Pancreas (tissue), 10 donors: ENCODE measurements at regions not wholly inside any gene's neighbourhood (a gene's known extent, or its start where the extent isn't known, plus 50 kb on each side); places are given as distances from the start of the nearest gene placed in this dataset.

Experiments used
- ATAC-seq, 4 donors: fragments of 200-7000 bp; cut with Tn5 transposase; one replicate each; pipeline versions ENCODE4 v1.8.0 to v1.9.1; 2020; ENCODE audit warnings: mild to moderate bottlenecking in 4 of 4, moderate library complexity in 4 of 4
- DNase-seq, 6 donors: peaks; one replicate each; pipeline ENCODE4 v3.0.0-alpha.2; 2020
- FAIRE-seq: peaks from 2 replicates; lab custom pipeline; 2012; peaks lifted over from hg19 to GRCh38; lab: Jason Lieb, UNC
- H3K27ac ChIP-seq, 4 donors: fragments of 200-600 bp; sonication (generic); 1 replicate in 3 of 4; 2 replicates in 1 of 4; pipeline versions ENCODE4 v1.5.0 to v1.8.0; 2020
- H3K27me3 ChIP-seq, 4 donors: fragments of 200-600 bp; one replicate each; pipeline ENCODE4 v1.8.0; 2021
- H3K36me3 ChIP-seq, 3 donors: fragments of 200-600 bp; sonication (generic) in 1 of 3; one replicate each; pipeline versions ENCODE4 v1.5.0 to v1.8.0; 2020 to 2021
- H3K4me1 ChIP-seq, 3 donors: fragments of 200-600 bp; one replicate each; pipeline ENCODE4 v1.8.0; 2021
- H3K4me3 ChIP-seq, 4 donors: fragments of 200-600 bp; sonication (generic) in 2 of 4; one replicate each; pipeline versions ENCODE4 v1.5.0 to v1.8.0; 2020 to 2021
- H3K9me3 ChIP-seq, 4 donors: fragments of 200-600 bp; one replicate each; pipeline ENCODE4 v1.8.0; 2021
- CTCF ChIP-seq, 4 donors: fragments of 200-600 bp; sonication (generic) in 3 of 4; IDR thresholded peaks; one replicate each; pipeline versions ENCODE4 v1.5.0 to v1.8.0; 2021; ENCODE audit warnings: antibody characterized with exemption in 4 of 4
- WGBS, 2 donors: extraction: QIAGEN DNeasy Blood & Tissue Kit; methylation state at CpG; one replicate each; pipeline ENCODE4 v1.1.7; 2013; 5-methylcytosine and 5-hydroxymethylcytosine counted together
- intact Hi-C, 3 donors: fragments of 100-400 bp; cut with DNase I; formaldehyde crosslinking; loops; one replicate each; pipeline versions ENCODE4 v1.11.1 to v1.14.2; 2022
- donor health status: healthy with polysubstance abuse.
- donor health status: DM: no; HTN: no; CAD: no; lungs with moderate emphysema.
- donor health status: DM: no; HTN: no; CAD: no.
- donor health status: control.
- donor health status: control.
- donor health status: Bipolar disorder and iron deficiency.
- donor health status: DM: yes; HTN: yes; CAD: no.
- donor health status: DM: no; HTN: no; CAD: no.
- donor health status: DM: no; HTN: no; CAD: no.
- donor health status: DM: yes; HTN: yes; CAD: no.

- Histone ChIP-seq H3K4me3 (no peak overlapping the region), H3K4me1 (no peaks in the 10 kb centered on the region), H3K27me3 (no peaks in the 10 kb centered on the region), H3K36me3 (no peaks in the 10 kb centered on the region), H3K27ac (no peak overlapping the region), H3K9me3 (no peaks in the 10 kb centered on the region)
- intact Hi-C loops: no loop called here
- no peak for TF ChIP-seq CTCF (IDR thresholded peaks at IDR 0.05)
- no peak for FAIRE-seq
- no peak for DNase-seq
- no peak for ATAC-seq
These were observed 910.5 kb upstream of the CHORDC1 start for GRCh38 chr11:91133361-91133760.

DNA sequence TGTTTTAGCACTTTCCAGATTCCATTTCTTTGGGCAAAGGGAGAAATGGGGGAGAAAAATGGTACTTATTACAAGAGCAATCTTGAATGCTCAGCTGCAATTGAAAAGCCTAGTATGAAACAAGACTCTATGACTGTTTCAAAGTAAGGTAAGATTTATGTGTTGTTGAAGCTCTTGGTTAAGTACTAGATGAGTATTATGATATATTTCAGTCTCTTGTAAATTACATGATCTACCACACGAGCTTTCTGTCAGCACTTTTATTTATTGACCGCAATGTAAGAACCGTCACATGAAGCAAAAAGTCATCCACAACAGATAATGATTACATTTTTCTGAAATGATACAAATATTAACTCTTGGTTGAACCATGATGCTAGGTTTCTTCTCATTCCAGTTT lies 906.7 kb upstream of the CHORDC1 start:
- intact Hi-C loops: no loop called here
- ATAC-seq (no peak), DNase-seq (no peak), FAIRE-seq (no peak)
- 57 to 61% methylated on average over 3 of the region's 3 CpGs for WGBS, 2 donors
- Histone ChIP-seq H3K4me3 (no peak overlapping the region), H3K36me3 (no peaks in the 10 kb centered on the region), H3K27me3 (no peaks in the 10 kb centered on the region), H3K27ac (no peak overlapping the region), H3K9me3 (no peaks in the 10 kb centered on the region), H3K4me1 (no peaks in the 10 kb centered on the region)
- TF ChIP-seq CTCF (IDR thresholded peaks at IDR 0.05): no peak

- H3K27me3 ChIP-seq: no peaks in the 10 kb centered on the region
- no peaks in the 10 kb centered on the region for H3K9me3 ChIP-seq
- no peak overlapping the region for H3K4me3 ChIP-seq
- no peak for ATAC-seq
- WGBS, 2 donors: 72 to 88% methylated on average over 1 of the region's 1 CpG
- no peak for DNase-seq
- H3K27ac ChIP-seq: no peak overlapping the region
- no peak for TF ChIP-seq CTCF (IDR thresholded peaks at IDR 0.05)
- H3K4me1 ChIP-seq: no peaks in the 10 kb centered on the region
- no peak for FAIRE-seq
- intact Hi-C loops: no loop called here
- H3K36me3 ChIP-seq: no peaks in the 10 kb centered on the region
These were observed 901.5 kb upstream of the CHORDC1 start for GRCh38 chr11:91124363-91124762.

DNA sequence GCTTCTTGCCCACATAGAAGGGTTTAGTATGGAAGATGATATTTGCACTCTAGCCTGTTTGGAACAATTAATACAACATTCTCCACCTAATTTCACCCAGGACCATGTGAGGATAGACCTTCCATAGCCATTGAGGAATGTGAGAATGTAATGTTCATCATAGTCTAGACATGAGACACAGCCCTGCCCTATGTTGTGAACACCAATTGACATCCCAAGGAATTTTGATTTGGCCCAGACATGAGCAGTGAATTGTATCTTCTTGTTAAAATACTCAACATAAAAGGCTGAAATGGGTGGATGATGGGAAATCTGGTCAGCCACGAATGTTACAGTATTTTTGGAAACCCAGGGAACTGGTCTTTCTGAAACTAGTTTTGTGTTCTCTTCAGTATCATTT lies 892.3 kb upstream of the CHORDC1 start:
- H3K27ac ChIP-seq: no peak overlapping the region
- ATAC-seq: no peak
- H3K4me1 ChIP-seq: no peaks in the 10 kb centered on the region
- TF ChIP-seq CTCF (IDR thresholded peaks at IDR 0.05): no peak
- no peak overlapping the region for H3K4me3 ChIP-seq
- no peak for DNase-seq
- FAIRE-seq: no peak
- no peaks in the 10 kb centered on the region for H3K27me3 ChIP-seq
- H3K9me3 ChIP-seq: no peaks in the 10 kb centered on the region
- H3K36me3 ChIP-seq: no peaks in the 10 kb centered on the region
- intact Hi-C loops: no loop called here
- 12 to 23% methylated on average over 1 of the region's 1 CpG for WGBS, 2 donors

- H3K9me3 ChIP-seq: no peaks in the 10 kb centered on the region
- FAIRE-seq: no peak
- intact Hi-C loops: no loop called here
- no peak for ATAC-seq
- H3K36me3 ChIP-seq: no peaks in the 10 kb centered on the region
- no peak for TF ChIP-seq CTCF (IDR thresholded peaks at IDR 0.05)
- DNase-seq: no peak
- no peak overlapping the region for H3K4me3 ChIP-seq
- no peaks in the 10 kb centered on the region for H3K4me1 ChIP-seq
- WGBS, 2 donors: 25 to 28% methylated on average over 2 of the region's 2 CpGs
- H3K27me3 ChIP-seq: no peaks in the 10 kb centered on the region
- no peak overlapping the region for H3K27ac ChIP-seq
These were observed 881.4 kb upstream of the CHORDC1 start for GRCh38 chr11:91104237-91104636.
